IMR-90 (cell line): ENCODE measurements at regions not wholly inside any gene's neighbourhood (a gene's known extent, or its start where the extent isn't known, plus 50 kb on each side); places are given as distances from the start of the nearest gene placed in this dataset.

Experiments used
- ATAC-seq: fragments of 200-7000 bp; cut with Tn5 transposase; 2 replicates; pipeline ENCODE4 v1.9.1; 2020; ENCODE audit warnings: low read depth, mild to moderate bottlenecking, moderate library complexity
- BruUV-seq: library from RNA; stranded (reverse); fragments of 400-500 nt; replicated peaks from 2 replicates; lab custom pipeline; 2021; lab: Mats Ljungman, UMichigan
- CTCF ChIA-PET: fragments of 300-600 bp; formaldehyde crosslinking; extraction: SDS; loops from one replicate; lab custom pipeline; 2021; ENCODE audit warnings: antibody characterized with exemption; lab: Yijun Ruan, JAX
- POLR2A ChIA-PET: fragments of 300-600 bp; sonication (Branson Sonifier 250); formaldehyde crosslinking; loops from one replicate; lab custom pipeline; 2022; ENCODE audit warnings: antibody characterized with exemption; ENCODE audit not compliant: unreplicated experiment; lab: Charles Lee
- DNase-seq: peaks from one replicate; pipeline ENCODE4 v3.0.0; 2013
- H2AFZ ChIP-seq: replicated peaks from 2 replicates; pipeline ENCODE3; 2013; ENCODE audit warnings: low read length, mild to moderate bottlenecking; ENCODE audit not compliant: poor library complexity
- H2AK5ac ChIP-seq: 2 replicates; pipeline ENCODE4 v1.6.1; 2013; ENCODE audit warnings: low read depth, low read length, inconsistent platforms
- H2AK9ac ChIP-seq: replicated peaks from 2 replicates; pipeline ENCODE3; 2013; ENCODE audit warnings: mild to moderate bottlenecking, low read depth, low read length, moderate library complexity; ENCODE audit not compliant: poor library complexity
- H2BK120ac ChIP-seq: 2 replicates; pipeline ENCODE4 v1.6.1; 2013; ENCODE audit warnings: low read depth, low read length, inconsistent platforms
- H2BK15ac ChIP-seq: 3 replicates; pipeline ENCODE4 v1.6.1; 2013; ENCODE audit warnings: low read depth, low read length, inconsistent platforms
- H2BK20ac ChIP-seq: 2 replicates; pipeline ENCODE4 v1.6.1; 2013; ENCODE audit warnings: low read depth, mild to moderate bottlenecking, inconsistent platforms, low read length, moderate library complexity
- H2BK5ac ChIP-seq: 2 replicates; pipeline ENCODE4 v1.6.1; 2013; ENCODE audit warnings: mild to moderate bottlenecking, low read depth, low read length, inconsistent platforms; ENCODE audit not compliant: poor library complexity, severe bottlenecking
- H3K14ac ChIP-seq: replicated peaks from 2 replicates; pipeline ENCODE4 v1.6.1; 2013; ENCODE audit warnings: low read depth, low read length, inconsistent platforms
- H3K18ac ChIP-seq: 2 replicates; pipeline ENCODE4 v1.6.1; 2013; ENCODE audit warnings: low read depth, low read length, control low read depth
- H3K23ac ChIP-seq: 2 replicates; pipeline ENCODE4 v1.6.1; 2013; ENCODE audit warnings: low read depth, low read length, inconsistent platforms
- H3K27ac ChIP-seq: 2 replicates; pipeline ENCODE4 v1.5.1; 2013; ENCODE audit warnings: mild to moderate bottlenecking, control low read depth, low read length; ENCODE audit not compliant: insufficient read depth
- H3K27me3 ChIP-seq: 2 replicates; pipeline ENCODE4 v1.6.1; 2013; ENCODE audit warnings: low read length; ENCODE audit not compliant: control insufficient read depth, insufficient read depth
- H3K36me3 ChIP-seq: 2 replicates; pipeline ENCODE4 v1.6.1; 2013; ENCODE audit warnings: low read length, mixed read lengths; ENCODE audit not compliant: control insufficient read depth, insufficient read depth
- H3K4ac ChIP-seq: 2 replicates; pipeline ENCODE4 v1.6.1; 2013; ENCODE audit warnings: low read depth, low read length, inconsistent platforms
- H3K4me1 ChIP-seq: 2 replicates; pipeline ENCODE4 v1.6.1; 2013; ENCODE audit warnings: low read length, mixed read lengths; ENCODE audit not compliant: control insufficient read depth, insufficient read depth
- H3K4me2 ChIP-seq: 2 replicates; pipeline ENCODE4 v1.6.1; 2013; ENCODE audit warnings: low read depth, mild to moderate bottlenecking, control low read depth, low read length, moderate library complexity
- H3K4me3 ChIP-seq: 2 replicates; pipeline ENCODE4 v1.5.1; 2013; ENCODE audit warnings: low read depth, mild to moderate bottlenecking, control low read depth, low read length, moderate library complexity; ENCODE audit not compliant: insufficient read depth
- H3K56ac ChIP-seq: 2 replicates; pipeline ENCODE4 v1.6.1; 2013; ENCODE audit warnings: low read length, inconsistent platforms; ENCODE audit not compliant: insufficient read depth; ENCODE audit errors: extremely low read depth
- H3K79me1 ChIP-seq, 2 experiments: 2 replicates each; pipeline ENCODE4 v1.6.1; 2013; ENCODE audit warnings: low read length in 2 of 2, inconsistent platforms in 1 of 2, low read depth in 1 of 2
- H3K9ac ChIP-seq: 2 replicates; pipeline ENCODE4 v1.6.1; 2013; ENCODE audit warnings: low read depth, low read length, control low read depth
- H3K9me1 ChIP-seq: 2 replicates; pipeline ENCODE4 v1.6.1; 2013; ENCODE audit warnings: low read length, inconsistent platforms; ENCODE audit not compliant: insufficient read depth
- H3K9me3 ChIP-seq: 2 replicates; pipeline ENCODE4 v1.6.1; 2013; ENCODE audit warnings: low read length; ENCODE audit not compliant: control insufficient read depth, insufficient read depth
- H4K20me1 ChIP-seq: 2 replicates; pipeline ENCODE4 v1.6.1; 2013; ENCODE audit warnings: low read length, inconsistent platforms; ENCODE audit not compliant: insufficient read depth
- H4K5ac ChIP-seq: 2 replicates; pipeline ENCODE4 v1.6.1; 2013; ENCODE audit warnings: mild to moderate bottlenecking, low read depth, low read length, control low read depth
- H4K8ac ChIP-seq, 2 experiments: 2 replicates each; pipeline ENCODE4 v1.6.1; 2013; ENCODE audit warnings: low read depth in 2 of 2, low read length in 2 of 2, control low read depth in 1 of 2, inconsistent platforms in 1 of 2
- H4K91ac ChIP-seq: 2 replicates; pipeline ENCODE4 v1.6.1; 2013; ENCODE audit warnings: low read depth, low read length, inconsistent platforms; ENCODE audit not compliant: insufficient read depth
- BHLHE40 ChIP-seq: fragments of 150-350 bp; IDR thresholded peaks from 2 replicates; pipeline ENCODE4 v1.6.1; 2016; ENCODE audit warnings: mild to moderate bottlenecking, low read depth, low read length
- CEBPB ChIP-seq: IDR thresholded peaks from 2 replicates; pipeline ENCODE4 v1.6.1; 2012; ENCODE audit warnings: low read depth, low read length, improper control_type of control experiment
- CHD1 ChIP-seq: IDR thresholded peaks from 2 replicates; pipeline ENCODE4 v1.6.1; 2012; ENCODE audit warnings: low read depth, low read length, improper control_type of control experiment
- FOS ChIP-seq: fragments of 150-350 bp; IDR thresholded peaks from 2 replicates; pipeline ENCODE4 v1.6.1; 2016; ENCODE audit warnings: low read depth, low read length
- MAFK ChIP-seq: IDR thresholded peaks from 2 replicates; pipeline ENCODE4 v1.6.1; 2012; ENCODE audit warnings: low read depth, low read length, improper control_type of control experiment
- MAZ ChIP-seq: IDR thresholded peaks from 2 replicates; pipeline ENCODE4 v1.6.1; 2012; ENCODE audit warnings: low read depth, mild to moderate bottlenecking, low read length, improper control_type of control experiment, moderate library complexity, borderline replicate concordance
- MXI1 ChIP-seq: IDR thresholded peaks from 2 replicates; pipeline ENCODE4 v1.6.1; 2012; ENCODE audit warnings: low read depth, mild to moderate bottlenecking, low read length, moderate library complexity, borderline replicate concordance
- NFE2L2 ChIP-seq: fragments of 150-350 bp; IDR thresholded peaks from 2 replicates; pipeline ENCODE4 v1.6.1; 2016; ENCODE audit warnings: low read depth, mild to moderate bottlenecking, low read length
- POLR2A ChIP-seq: IDR thresholded peaks from 2 replicates; pipeline ENCODE4 v1.6.1; 2012; ENCODE audit warnings: mild to moderate bottlenecking, low read depth, low read length
- RAD21 ChIP-seq: IDR thresholded peaks from 2 replicates; pipeline ENCODE4 v1.6.1; 2012; ENCODE audit warnings: low read length, improper control_type of control experiment
- RCOR1 ChIP-seq: IDR thresholded peaks from 2 replicates; pipeline ENCODE4 v1.6.1; 2012; ENCODE audit warnings: mild to moderate bottlenecking, low read length, improper control_type of control experiment; ENCODE audit not compliant: insufficient replicate concordance
- SMC3 ChIP-seq: fragments of 150-350 bp; IDR thresholded peaks from 2 replicates; pipeline ENCODE4 v1.6.1; 2016; ENCODE audit warnings: low read depth, mild to moderate bottlenecking, antibody characterized with exemption, low read length, moderate library complexity
- USF2 ChIP-seq: fragments of 150-350 bp; IDR thresholded peaks from 2 replicates; pipeline ENCODE4 v1.6.1; 2017; ENCODE audit warnings: mild to moderate bottlenecking, antibody characterized with exemption, low read length, low read depth
- WGBS, 2 experiments: methylation state at CpG; one replicate each; pipeline versions ENCODE4 v1.1.5 to v1.1.7; 2013; ENCODE audit warnings: missing lambda C conversion rate in 2 of 2; ENCODE audit not compliant: insufficient read length in 1 of 2; ENCODE audit errors: extremely low coverage in 2 of 2; 5-methylcytosine and 5-hydroxymethylcytosine counted together
- dilution Hi-C: fragments of 300-500 bp; cut with HindIII; formaldehyde crosslinking; loops from one replicate; pipeline ENCODE4 v1.14.3; 2018; ENCODE audit warnings: low sequenced_read_pairs; ENCODE audit not compliant: unreplicated experiment
- in situ Hi-C: fragments of 300-500 bp; cut with MboI; formaldehyde crosslinking; loops from 3 replicates; pipeline ENCODE4 v1.14.3; 2019; ENCODE audit warnings: low sequenced_read_pairs, inconsistent platforms, mixed read lengths
- intact Hi-C: fragments of 100-400 bp; cut with micrococcal nuclease; formaldehyde crosslinking; loops from 2 replicates; pipeline ENCODE4 v1.10.0; 2022
- TF ChIP-seq, protein P1 (sequence below): fragments of 150-350 bp; IDR thresholded peaks from 2 replicates; pipeline ENCODE4 v1.6.1; 2016; ENCODE audit warnings: low read depth, mild to moderate bottlenecking, low read length, moderate library complexity, borderline replicate concordance
- TF ChIP-seq, protein P2 (sequence below): conservative IDR thresholded peaks from 2 replicates; pipeline ENCODE4 v1.5.1; 2012; ENCODE audit warnings: mild to moderate bottlenecking, low read depth, low read length, improper control_type of control experiment

DNA sequence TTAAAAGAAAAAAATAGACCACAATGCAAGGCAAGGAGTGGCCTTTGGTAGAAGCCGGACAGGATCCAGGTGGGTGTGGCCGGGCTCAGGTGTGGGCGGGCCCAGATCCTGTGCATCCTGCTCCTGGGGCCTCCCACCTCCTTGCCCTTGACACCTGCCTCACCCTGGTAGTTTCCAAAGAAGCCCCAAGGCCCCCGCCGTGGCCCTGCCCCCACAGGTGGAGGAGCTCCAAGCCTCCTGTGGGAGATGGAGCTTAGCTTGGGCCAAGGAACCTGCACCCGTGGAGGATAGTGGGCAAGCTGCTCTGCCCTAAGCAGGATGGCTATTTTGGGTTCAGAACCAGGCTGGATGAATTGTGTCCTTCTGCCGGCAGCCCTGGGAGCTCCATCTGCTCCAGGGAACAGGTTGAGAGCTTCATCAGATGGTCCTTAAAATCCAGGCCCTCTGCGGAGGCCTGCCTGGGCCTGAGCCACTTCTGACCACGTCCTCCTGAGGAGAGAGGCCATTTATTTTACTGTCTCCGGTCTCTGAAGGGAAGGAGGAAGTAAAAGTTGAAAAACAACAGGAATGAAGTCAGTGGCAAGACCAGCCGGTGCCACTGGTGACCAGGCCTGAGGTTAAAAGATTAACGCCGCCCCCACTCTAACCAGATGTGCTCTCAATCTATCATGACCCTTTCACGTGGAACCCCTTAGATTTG is 53.9 kb upstream of the KLF13 start:
- no peak overlapping the region for H3K14ac ChIP-seq
- no peak overlapping the region for H3K23ac ChIP-seq
- H3K9ac ChIP-seq: no peak overlapping the region
- dilution Hi-C loops: no loop called here
- no peaks in the 10 kb centered on the region for H4K20me1 ChIP-seq
- no peak overlapping the region for H2BK15ac ChIP-seq
- H3K36me3 ChIP-seq: no peaks in the 10 kb centered on the region
- H3K18ac ChIP-seq: no peak overlapping the region
- CTCF ChIA-PET: no interaction called here
- H3K9me3 ChIP-seq: no peaks in the 10 kb centered on the region
- no peak overlapping the region for H2AFZ ChIP-seq
- POLR2A ChIA-PET: no interaction called here
- no peak for DNase-seq
- H3K4me2 ChIP-seq: no peak overlapping the region
- in situ Hi-C loops: no loop called here
- TF ChIP-seq MAFK (no peak), POLR2A (no peak), CEBPB (no peak), MAZ (no peak), CHD1 (no peak), NFE2L2 (no peak), RCOR1 (no peak), MXI1 (no peak), RAD21 (no peak), FOS (no peak), BHLHE40 (no peak), USF2 (no peak), SMC3 (no peak)
- TF ChIP-seq, protein P1, sequence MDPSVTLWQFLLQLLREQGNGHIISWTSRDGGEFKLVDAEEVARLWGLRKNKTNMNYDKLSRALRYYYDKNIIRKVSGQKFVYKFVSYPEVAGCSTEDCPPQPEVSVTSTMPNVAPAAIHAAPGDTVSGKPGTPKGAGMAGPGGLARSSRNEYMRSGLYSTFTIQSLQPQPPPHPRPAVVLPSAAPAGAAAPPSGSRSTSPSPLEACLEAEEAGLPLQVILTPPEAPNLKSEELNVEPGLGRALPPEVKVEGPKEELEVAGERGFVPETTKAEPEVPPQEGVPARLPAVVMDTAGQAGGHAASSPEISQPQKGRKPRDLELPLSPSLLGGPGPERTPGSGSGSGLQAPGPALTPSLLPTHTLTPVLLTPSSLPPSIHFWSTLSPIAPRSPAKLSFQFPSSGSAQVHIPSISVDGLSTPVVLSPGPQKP: no peak
- TF ChIP-seq, protein P2, sequence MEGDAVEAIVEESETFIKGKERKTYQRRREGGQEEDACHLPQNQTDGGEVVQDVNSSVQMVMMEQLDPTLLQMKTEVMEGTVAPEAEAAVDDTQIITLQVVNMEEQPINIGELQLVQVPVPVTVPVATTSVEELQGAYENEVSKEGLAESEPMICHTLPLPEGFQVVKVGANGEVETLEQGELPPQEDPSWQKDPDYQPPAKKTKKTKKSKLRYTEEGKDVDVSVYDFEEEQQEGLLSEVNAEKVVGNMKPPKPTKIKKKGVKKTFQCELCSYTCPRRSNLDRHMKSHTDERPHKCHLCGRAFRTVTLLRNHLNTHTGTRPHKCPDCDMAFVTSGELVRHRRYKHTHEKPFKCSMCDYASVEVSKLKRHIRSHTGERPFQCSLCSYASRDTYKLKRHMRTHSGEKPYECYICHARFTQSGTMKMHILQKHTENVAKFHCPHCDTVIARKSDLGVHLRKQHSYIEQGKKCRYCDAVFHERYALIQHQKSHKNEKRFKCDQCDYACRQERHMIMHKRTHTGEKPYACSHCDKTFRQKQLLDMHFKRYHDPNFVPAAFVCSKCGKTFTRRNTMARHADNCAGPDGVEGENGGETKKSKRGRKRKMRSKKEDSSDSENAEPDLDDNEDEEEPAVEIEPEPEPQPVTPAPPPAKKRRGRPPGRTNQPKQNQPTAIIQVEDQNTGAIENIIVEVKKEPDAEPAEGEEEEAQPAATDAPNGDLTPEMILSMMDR: no peak
- H2AK9ac ChIP-seq: peak overlapping the region; percentile 44
- H2AK5ac ChIP-seq: no peak overlapping the region
- no peaks in the 10 kb centered on the region for H3K79me1 ChIP-seq
- H3K9me1 ChIP-seq: no peaks in the 10 kb centered on the region
- no peak overlapping the region for H3K27ac ChIP-seq
- no peak overlapping the region for H3K4me3 ChIP-seq
- H4K8ac ChIP-seq: no peak overlapping the region
- no peak overlapping the region for H4K91ac ChIP-seq
- no peak overlapping the region for H4K5ac ChIP-seq
- H3K27me3 ChIP-seq: peaks cover 6% of the 10 kb centered on the region; the same call in 1 of the 2 replicates
- 73% methylated on average over 5 of the region's 14 CpGs; no CpG with 5 or more reads in 1 of the 2 experiments for WGBS, 2 experiments
- no peaks in the 10 kb centered on the region for H3K4me1 ChIP-seq
- intact Hi-C loops: no loop called here
- H2BK120ac ChIP-seq: no peak overlapping the region
- H3K56ac ChIP-seq: no peak overlapping the region
- no peak for ATAC-seq
- H3K4ac ChIP-seq: no peak overlapping the region
- BruUV-seq: no TSS peak
- H2BK20ac ChIP-seq: no peak overlapping the region
- no peak overlapping the region for H2BK5ac ChIP-seq
